Iris pigment epithelial cell (primary cell): ENCODE measurements at regions not wholly inside any gene's neighbourhood (a gene's known extent, or its start where the extent isn't known, plus 50 kb on each side); places are given as distances from the start of the nearest gene placed in this dataset.

Experiments used
- DNase-seq: peaks from one replicate; pipeline ENCODE4 v3.0.0-alpha.2; 2011; ENCODE audit warnings: low read depth

DNA sequence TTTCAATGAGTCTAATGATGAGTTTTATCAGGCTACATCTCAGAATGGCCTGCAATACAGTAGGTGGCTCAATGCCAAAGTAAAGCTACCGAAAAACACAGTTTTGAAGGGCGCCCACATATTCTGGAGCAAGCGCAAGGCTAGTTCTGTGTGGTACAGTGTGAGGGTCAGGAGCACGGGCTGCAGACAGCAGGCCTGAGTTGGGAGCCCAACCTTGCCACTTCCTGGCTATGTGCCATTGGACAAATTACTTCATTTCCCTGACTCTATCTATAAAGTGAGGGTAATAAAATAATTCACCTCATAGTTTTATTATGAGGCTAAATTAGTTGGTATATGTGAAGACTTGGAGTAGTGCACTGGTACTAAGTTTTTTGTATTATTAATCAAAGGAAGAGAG is 150.7 kb downstream of the OPN5 start:
- DNase-seq: no peak

DNA sequence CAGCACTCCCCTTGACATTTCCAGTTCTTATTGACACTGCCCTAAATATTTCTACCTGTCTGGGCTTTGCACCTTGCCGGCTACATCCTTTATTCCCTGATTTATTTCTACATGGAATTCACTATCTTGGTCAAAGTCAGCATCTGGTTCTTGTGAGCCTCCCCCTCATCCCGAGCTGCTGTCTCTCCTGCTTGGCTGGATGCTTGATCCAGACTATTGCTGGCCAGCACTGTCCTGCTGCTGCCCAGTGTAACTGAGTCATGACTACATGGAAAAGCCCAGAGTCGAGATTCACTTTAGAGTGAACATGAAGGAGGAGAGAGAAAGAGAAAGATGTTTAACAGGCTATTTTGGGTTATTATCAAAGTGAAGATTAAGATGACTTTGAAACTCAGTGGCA is 142.2 kb downstream of the OPN5 start:
- DNase-seq: no peak

DNA sequence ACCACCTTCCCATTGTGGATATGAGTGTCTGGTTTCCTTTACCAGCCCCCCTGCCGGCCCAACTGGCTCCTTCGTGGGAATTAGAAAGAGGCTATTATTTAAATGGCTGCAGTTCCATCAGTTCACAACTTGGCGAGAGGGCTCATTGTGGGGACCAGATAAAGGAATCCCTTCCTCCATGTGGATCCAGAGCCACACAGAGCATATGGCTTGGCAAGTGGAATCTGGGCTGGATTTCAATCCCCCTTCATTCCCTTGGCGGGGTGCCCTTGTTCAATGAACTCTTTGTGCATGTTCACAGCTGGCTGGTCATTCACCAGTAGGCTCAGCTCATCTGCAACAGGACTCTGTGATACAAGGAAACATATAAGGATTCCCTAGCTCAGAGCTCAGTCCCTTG is 140.6 kb downstream of the OPN5 start:
- no peak for DNase-seq

DNA sequence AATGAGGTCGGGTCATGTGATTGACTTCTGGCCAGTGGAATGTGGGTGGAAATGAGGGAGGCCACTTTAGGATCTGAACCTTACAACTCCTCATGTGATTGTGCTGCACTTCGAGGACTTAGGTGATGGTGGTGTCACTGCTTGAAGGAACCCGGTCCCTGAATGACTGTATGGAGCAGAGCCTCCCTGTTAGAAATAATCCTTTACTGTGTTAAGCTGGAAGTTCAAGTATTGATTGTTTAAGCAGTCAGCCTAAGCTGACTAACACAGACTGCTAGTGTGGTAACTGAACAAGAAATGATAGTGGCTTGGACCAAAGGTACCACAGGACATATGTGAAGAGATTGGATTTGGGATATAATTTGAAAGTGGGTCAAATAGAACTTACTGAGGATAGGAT is 138.0 kb downstream of the OPN5 start:
- no peak for DNase-seq

DNA sequence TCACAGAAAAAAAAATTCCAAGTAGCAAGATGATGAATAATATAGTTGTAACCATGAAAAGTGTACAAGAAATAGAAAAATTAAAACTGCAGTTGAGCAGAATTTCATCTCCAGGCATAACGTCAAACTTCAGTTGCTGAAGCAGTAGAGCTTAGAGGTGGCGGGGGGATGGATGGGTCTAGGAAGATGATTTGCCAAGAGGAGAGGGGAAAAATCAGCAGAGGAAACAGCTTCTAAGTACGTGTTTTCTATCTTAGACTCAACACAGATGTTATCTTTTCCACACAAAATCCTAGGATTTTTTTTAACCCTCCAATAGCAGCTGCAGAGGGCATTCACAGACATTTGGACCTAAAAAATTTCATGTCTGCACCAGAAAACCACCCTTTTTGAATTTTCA is 136.0 kb downstream of the OPN5 start:
- no peak for DNase-seq

DNA sequence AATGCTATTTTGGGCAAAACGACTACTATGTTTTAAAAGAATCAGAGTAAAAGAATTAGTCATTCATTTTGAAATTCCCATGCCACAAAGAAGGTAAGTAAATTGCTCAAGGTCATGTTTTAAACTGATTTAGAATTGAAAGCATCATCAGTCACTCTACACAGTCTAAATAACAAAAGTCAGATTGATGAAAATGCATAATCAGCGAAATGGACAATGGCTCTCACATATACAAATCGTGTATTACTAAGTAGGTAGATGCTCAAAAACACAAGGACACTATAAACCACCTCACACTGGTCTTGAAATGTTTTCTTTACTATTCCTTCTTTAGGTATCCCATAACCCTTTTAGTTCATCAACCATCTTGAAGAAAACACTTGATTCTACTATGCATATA is 135.4 kb downstream of the OPN5 start:
- DNase-seq: no peak

DNA sequence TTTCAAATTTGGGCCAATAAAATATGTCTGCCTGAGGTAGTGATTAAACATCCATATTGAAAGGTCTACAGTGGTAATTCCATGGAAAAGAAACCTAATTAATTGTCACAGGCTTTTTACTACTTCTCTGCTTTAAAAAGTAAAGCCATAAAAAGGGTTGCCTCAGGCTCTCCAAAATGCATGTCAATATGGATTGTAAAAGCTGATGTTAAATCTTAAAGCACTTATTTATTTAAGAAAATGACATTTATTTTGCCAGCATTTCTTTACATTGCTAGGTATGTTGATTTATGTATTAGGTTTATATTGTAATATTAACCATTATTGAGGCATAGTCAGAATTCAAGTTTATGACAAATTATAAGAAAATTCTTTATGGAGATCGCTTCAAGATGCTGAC is 133.2 kb downstream of the OPN5 start:
- no peak for DNase-seq

DNA sequence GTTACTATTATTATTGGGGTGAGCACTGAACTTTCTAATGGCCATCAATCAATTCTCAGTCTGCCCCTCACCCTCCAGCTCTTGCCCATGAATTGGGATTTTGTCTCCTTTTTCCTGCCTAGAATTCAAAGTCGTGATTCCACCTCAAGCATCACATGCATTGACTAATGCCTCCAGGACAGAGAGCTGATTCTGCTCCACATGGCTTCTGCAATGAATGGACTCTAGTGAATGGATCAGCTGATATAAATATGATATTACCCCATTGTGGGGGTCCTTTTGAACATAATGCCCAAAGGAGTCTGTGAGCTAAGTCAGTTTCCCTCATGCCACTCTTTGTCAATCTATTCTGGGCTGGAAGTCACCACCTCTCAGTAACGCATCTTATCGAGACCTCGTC is 126.4 kb downstream of the OPN5 start:
- DNase-seq: no peak

DNA sequence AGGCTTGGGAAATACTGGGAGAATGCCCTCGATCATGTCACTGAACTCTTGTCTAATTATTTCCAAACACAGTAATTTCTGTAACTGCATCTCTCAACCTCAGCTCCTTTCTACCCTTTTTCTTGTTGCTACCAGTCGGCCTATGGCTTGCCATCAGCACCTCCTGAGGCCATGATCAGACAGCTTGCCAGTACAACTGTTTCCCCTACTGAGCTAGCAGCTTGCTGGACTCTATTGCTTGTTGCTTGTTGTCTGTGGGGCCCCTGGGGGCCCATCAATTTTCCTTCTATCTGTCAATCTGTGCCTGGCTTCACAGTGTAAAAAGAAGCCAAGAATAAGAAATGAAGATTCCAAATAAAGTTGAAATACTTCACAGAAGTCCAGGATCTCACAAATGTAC is 123.9 kb downstream of the OPN5 start:
- no peak for DNase-seq

DNA sequence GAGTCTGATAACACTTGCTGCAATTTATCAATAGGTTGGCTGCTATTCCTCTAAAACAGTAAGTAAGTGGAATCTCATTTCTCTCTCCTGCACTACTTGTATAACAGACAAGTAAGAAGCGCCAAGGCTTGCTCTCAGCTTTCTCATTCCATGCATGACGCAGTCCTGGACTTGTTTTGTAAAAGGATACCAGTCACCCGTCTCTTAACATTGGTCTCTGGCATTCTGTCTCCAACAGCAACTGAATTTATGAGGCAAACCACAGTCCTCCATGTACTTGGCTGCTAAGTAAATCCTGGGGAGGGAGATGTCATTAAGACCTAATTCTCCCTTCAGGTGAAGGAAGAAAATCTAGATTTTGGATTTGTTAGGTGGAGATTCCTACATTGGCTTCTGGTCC is 115.4 kb downstream of the OPN5 start:
- DNase-seq: no peak

DNA sequence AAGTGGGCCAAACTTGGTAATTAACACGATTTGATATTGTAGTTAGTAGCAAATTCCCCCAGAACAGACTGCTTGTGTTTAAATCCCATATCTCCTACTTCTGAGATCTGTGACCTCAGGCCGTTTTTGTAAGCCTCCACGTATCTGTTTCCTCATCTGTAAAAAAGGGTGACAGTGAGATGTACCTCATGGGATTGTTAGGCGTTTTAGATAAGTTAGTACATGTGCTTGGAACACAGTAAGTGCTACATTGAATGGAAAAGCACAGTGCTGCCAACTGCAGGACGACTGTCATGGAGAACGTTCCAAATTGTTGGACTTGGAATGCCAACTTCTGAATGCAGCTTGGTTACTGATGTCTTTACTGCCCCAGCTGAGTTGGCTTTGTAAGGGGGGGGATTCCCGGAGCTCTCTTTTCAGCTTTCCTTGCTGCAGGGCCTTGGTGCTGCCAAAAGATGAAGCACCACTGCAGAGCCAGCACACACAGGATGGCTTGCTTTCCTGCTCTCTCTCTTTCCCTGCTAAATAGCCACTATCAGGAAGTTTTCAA is 108.6 kb downstream of the OPN5 start:
- no peak for DNase-seq

DNA sequence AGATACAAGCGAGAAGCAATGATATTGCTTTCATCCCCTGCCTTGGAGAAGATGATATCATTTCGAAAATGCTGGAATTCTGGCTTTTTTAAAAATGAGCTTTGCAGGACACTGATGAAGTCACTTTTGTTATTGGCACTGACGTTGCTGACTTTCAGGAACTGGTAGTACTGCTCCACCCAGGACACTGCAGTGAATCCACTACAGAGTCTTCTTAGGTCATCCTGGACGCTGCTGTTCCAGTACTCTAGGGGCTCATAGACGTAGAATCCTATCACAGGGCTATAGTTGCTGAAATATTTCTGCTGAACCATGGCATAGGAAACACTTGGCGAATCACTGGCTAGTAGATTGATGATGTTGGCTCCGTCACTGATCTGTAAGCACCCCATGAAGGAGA is 97.2 kb downstream of the OPN5 start:
- no peak for DNase-seq
